Urothelium cell line (cell line): ENCODE measurements at regions not wholly inside any gene's neighbourhood (a gene's known extent, or its start where the extent isn't known, plus 50 kb on each side); places are given as distances from the start of the nearest gene placed in this dataset.

Experiments
- DNase-seq: peaks from one replicate; pipeline ENCODE4 v3.0.0; 2011; ENCODE audit warnings: low spot score, mixed read lengths
- FAIRE-seq: peaks from 2 replicates; lab custom pipeline; 2011; peaks lifted over from hg19 to GRCh38; lab: Jason Lieb, UNC

GRCh38 chr5:155068616-155069100 is 55.1 kb downstream of the KIF4B start:
- no peak for FAIRE-seq
- DNase-seq, result no peak

DNA sequence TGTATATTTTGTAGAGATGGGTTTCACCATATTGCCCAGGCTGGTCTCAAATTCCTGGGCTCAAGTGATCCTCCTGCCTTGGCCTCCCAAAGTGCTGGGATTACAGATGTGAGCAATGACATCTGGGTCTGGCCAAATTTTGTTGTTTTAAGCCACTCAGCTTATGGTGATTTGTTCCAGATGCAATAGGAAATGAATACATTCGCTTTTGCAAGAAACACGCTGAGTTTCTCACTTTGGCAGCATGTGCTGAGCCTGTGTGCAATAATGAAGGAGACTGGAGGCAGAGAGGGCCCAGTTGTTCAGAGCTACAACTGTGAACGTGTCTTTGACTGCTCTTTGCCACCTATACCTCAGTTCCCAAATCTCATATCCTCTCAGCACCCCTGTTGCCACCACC is 56.4 kb downstream of the KIF4B start:
- no peak for DNase-seq

DNA sequence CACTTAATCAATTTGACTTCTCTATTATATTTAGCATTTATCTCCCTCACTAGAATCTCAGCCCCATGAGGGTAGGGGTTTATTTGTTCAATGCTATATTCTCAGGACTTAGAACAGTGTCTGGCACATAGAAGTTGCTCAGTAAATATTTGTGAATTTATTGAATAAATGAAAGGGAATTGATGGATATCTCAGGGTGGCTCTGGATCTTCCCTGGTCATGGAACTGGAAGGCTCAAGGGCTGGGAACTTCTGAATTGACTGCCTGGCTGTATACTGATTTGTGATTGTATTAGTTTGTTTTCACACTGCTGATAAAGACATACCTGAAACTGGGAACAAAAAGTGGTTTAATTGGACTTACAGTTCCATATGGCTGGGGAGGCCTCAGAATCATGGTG is 57.2 kb downstream of the KIF4B start:
- DNase-seq, result no peak
- FAIRE-seq, result no peak

More for the DNA sequence above, 56.4 kb downstream of the KIF4B start:
- FAIRE-seq, result no peak

DNA sequence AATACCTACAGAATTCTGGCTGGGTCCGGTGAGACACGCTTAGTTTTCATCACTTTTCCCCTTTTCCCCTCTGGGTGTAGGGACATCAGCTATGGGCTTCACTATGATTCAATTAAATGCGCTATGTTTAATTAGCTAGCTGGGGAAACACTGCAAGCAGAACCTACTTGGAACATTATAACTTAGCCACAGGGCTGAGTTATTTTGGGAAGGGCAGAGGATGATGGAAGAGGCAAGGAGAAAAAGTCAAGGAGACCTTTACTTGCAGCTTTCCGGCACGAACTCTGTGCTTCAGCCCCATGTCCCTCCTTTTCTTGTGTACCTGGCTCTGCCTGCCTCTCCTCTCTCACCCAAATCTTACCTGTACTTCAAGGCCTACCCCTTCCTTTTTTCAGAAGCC is 62.8 kb downstream of the KIF4B start:
- FAIRE-seq, result no peak
- DNase-seq, result no peak

- DNase-seq, result no peak
Observed at GRCh38 chr5:155079698-155080097, 66.1 kb downstream of the KIF4B start.

GRCh38 chr5:155080721-155081120 is 67.2 kb downstream of the KIF4B start:
- no peak for DNase-seq

More at GRCh38 chr5:155079698-155080097, 66.1 kb downstream of the KIF4B start:
- FAIRE-seq, result no peak

DNA sequence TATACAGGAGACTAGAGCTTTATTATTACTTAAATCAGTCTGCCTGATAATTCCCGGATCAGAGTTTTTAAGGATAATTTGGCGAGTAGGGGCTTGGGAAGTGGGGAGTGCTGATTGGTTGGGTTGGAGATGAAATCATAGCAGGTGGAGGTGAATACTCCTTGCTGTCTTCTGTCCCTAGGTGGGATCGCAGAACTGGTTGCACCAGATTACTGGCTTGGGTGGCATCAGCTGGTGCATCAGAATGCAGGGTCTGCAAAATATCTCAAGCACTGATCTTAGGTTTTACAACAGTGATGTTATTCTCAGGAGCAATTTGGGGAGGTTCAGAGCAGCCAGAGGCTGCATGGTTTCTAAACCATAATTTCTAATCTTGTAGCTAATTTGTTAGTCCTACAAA is 68.1 kb downstream of the KIF4B start:
- FAIRE-seq, result no peak

More at GRCh38 chr5:155080721-155081120, 67.2 kb downstream of the KIF4B start:
- no peak for FAIRE-seq

GRCh38 chr5:155082401-155082800 is 68.8 kb downstream of the KIF4B start:
- FAIRE-seq, result no peak
- DNase-seq, result peak; percentile 42

More for the DNA sequence above, 68.1 kb downstream of the KIF4B start:
- no peak for DNase-seq

DNA sequence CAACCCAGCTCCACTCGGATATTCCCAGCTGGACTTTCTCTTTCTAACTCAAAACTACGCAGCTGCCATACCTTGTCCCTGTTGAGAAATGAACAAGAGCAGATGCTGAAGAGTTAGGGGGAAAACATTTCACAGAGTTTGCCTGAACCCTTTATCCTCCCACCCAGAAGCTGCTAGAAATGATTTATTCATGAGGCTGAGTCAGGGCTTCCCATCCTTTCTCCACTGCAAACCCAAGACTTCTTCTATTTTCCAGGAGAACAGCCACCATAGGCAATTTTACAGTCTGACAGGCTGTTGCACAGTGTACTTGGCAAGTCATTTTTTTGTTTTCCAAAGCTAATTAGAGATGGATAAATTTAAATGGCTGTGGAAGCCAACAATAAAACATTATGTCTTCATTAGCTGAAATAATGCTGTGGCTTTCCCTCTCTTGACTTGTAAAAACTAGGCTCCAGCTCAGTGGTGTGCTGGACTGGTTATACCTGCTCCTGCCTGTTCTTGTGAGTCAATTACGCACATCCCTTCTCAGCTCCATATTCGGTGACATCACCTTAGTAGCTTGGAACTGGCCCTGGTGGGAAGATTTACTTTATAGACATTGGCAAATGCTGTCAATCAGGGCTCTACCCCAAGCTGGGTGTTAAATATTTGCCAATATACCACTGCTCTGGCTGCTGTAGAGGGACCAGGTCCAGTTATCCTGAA is 71.9 kb downstream of the KIF4B start:
- FAIRE-seq (no peak), DNase-seq (no peak)

- no peak for FAIRE-seq
- no peak for DNase-seq
Observed at GRCh38 chr5:155087036-155087435, 73.5 kb downstream of the KIF4B start.

DNA sequence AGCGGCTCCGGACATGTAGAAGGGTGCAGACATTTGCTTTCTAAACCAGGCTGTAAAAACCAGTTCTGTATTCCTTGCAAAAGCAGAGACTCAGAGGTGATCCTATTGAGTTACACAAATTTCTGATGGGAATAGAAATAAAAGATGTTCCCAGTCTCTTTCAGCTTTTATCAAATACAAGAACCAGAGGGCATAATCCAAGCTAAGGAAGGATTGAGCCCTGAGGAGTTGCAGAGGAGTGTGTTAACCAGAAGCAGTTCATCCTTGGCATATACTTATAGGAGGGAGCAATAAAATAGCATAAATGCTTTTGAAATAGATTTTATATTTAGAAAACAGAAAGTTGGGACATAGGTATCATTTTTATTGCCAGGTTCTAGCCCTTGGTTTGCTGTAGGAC is 75.3 kb downstream of the KIF4B start:
- no peak for FAIRE-seq
- no peak for DNase-seq

DNA sequence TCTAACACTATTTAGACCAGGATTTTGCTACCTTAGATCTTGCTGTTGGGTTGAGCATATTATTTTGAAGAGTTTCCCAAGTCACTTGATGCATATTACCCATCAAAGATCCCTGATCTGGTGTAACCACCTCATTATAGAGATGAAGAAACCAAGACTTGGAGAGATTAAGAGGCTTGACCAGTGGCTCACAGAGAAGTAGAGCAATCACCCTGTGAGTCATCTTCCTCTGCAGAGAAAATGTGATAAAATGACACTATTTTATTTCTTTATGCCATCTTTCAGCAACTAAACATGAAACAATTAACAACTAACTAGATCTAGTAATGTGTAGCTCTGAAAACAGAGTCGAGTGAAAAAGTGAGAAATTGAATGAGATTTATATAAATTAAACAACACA is 76.1 kb downstream of the KIF4B start:
- DNase-seq, result no peak
- FAIRE-seq, result no peak

GRCh38 chr5:155091063-155091648 is 77.6 kb downstream of the KIF4B start:
- no peak for FAIRE-seq
- DNase-seq, result no peak

DNA sequence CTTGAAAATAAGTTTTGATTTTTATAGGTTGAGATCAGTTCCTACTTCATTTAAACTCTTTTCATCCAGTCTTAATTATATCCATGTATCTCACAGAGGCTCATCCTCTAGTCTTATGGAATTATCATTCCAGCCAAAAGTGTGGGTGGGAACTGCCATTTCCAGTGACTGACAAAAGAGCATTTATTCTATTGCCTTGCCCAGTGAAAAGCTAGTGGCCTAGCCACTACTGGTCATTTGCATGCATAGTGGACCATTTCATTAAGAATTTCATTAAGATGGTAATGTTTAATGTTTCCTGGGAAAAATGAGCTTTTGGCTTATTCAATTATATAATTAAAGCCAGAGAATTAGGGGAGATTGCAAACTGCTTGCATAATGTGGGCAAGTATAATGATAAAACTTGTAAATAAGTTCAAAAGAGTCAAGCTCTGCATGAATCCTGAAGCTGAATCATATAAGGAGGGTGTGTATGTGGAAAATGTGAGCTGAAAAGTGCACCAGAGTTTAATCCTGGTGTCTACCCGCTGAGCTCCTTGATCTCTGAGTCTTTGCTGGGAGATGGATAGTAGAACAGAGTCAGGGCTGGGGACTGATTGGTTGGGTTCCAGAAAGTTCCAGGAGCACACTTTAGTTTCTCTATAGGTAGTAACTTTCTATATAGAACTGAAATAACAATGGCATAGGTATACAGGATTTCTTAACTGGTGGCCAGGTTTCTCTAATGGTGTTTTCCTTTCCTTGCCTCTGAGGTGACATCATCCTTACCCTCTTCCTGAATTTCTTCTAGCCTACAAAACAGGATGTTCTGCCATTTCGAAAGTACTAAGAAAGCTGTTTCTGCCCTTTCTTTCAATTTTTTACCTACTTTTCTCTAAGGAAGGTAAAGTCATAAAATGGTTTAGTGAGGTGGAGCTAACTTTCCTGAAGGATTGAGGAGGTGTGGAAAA is 78.5 kb downstream of the KIF4B start:
- no peak for FAIRE-seq
- DNase-seq, result no peak

GRCh38 chr5:155094455-155094854 is 80.9 kb downstream of the KIF4B start:
- no peak for DNase-seq
- FAIRE-seq, result no peak

DNA sequence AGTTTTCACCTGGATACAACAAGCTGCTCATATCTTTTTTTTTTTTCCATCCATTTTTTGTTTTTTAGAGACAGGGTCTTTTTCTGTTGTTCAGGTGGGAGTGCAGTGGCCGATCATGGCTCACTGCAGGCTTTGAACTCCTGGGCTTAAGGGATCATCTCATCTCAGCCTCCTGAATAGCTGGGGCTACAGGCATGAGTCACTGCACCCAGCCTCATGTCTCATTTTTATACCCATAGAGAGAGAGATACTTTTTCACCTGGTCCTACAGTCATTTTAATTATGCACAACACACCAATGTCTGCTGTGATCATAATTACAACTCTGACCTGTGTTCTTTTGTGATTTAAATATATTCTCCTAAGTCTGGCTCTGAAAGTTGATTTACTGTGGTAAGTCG is 84.4 kb downstream of the KIF4B start:
- FAIRE-seq (no peak), DNase-seq (no peak)

- FAIRE-seq, result no peak
- DNase-seq, result no peak
Observed at GRCh38 chr5:155098433-155098832, 84.9 kb downstream of the KIF4B start.

- no peak for DNase-seq
- FAIRE-seq, result no peak
Observed at GRCh38 chr5:155101697-155102096, 88.1 kb downstream of the KIF4B start.

DNA sequence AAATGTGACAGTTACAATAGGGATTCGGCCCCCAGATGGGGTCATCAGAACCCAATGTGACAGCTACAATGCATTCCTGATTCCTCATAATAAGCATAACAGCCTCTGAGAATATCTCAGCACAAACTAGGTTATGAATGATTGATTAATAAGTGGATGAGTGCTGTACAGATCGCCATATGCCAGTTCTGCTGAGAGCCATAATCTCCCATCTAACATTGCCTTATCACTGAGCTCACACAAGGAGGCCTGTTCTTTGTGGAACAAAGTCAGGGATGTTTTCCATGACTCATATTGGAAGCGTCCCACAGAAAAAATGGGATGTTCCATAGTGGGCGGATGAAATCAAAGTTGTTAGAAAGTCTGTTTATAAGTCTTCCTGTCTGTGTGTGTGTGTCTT is 89.6 kb downstream of the KIF4B start:
- DNase-seq, result peak; percentile 29
- FAIRE-seq, result no peak

- DNase-seq, result no peak
- no peak for FAIRE-seq
Observed at GRCh38 chr5:155104441-155104840, 90.9 kb downstream of the KIF4B start.

GRCh38 chr5:155106221-155106620 is 92.7 kb downstream of the KIF4B start:
- no peak for FAIRE-seq

More at GRCh38 chr5:155106221-155106620, 92.7 kb downstream of the KIF4B start:
- DNase-seq, result no peak
